ENCODE measurements at regions not wholly inside any gene's neighbourhood (a gene's known extent, or its start where the extent isn't known, plus 50 kb on each side); places are given as distances from the start of the nearest gene placed in this dataset.

- ATAC-seq (no peak), FAIRE-seq (no peak)
Measured at GRCh38 chr12:18983854-18984253, 145.7 kb upstream of the PLEKHA5 start.

More at GRCh38 chr12:18983854-18984253, 145.7 kb upstream of the PLEKHA5 start:
- no peaks in the 10 kb centered on the region for H3K9me3 ChIP-seq (replicated peaks; ENCODE audit: control insufficient read depth, insufficient read depth, low read depth, low read length)
- H3K9me1 ChIP-seq (ENCODE audit: control insufficient read depth, insufficient read depth, low read length) = no peaks in the 10 kb centered on the region
- H3K4me2 ChIP-seq (ENCODE audit: insufficient read depth, low read length) = no peak overlapping the region
- no peaks in the 10 kb centered on the region for H4K20me1 ChIP-seq (replicated peaks; ENCODE audit: control insufficient read depth, insufficient read depth, low read length)
- H3K27me3 ChIP-seq (ENCODE audit: control insufficient read depth in 2 of 2, insufficient read depth in 2 of 2, low read length in 2 of 2) = no peaks in the 10 kb centered on the region
- intact Hi-C loops (cut with micrococcal nuclease) (no loop called here), in situ Hi-C loops (cut with MboI) (no loop called here)
- no peak overlapping the region for H2AFZ ChIP-seq (ENCODE audit: low read depth, low read length)
- no peak overlapping the region for H3K9ac ChIP-seq (ENCODE audit: insufficient read depth in 1 of 2, low read depth in 2 of 2, low read length in 2 of 2)
- TF ChIP-seq NCOA1 (IDR thresholded peaks at IDR 0.05; ENCODE audit: low read depth) = no peak
- TF ChIP-seq CBFB (CRISPR knock-in tag; IDR thresholded peaks at IDR 0.05) = no peak
- no peak for TF ChIP-seq CBX3 (IDR thresholded peaks at IDR 0.05; ENCODE audit: borderline replicate concordance in 1 of 2, low read length in 2 of 2)
- no peak for TF ChIP-seq SRSF7 (optimal IDR thresholded peaks at IDR 0.05; ENCODE audit: low read depth, low read length)
- TF ChIP-seq ZNF592 (IDR thresholded peaks at IDR 0.05) = no peak
- TF ChIP-seq POLR2AphosphoS2 (IDR thresholded peaks at IDR 0.05; ENCODE audit: low read length) = no peak
- TF ChIP-seq ZBTB8A (IDR thresholded peaks at IDR 0.05; ENCODE audit: partially characterized antibody) = no peak
- TF ChIP-seq FOXK1 (CRISPR knock-in tag; IDR thresholded peaks at IDR 0.05; ENCODE audit: borderline replicate concordance) = no peak
- TF ChIP-seq STAT5B (CRISPR knock-in tag; IDR thresholded peaks at IDR 0.05) = no peak
- no peak for TF ChIP-seq ZNF24 (IDR thresholded peaks at IDR 0.05)
- TF ChIP-seq SREBF2 (CRISPR knock-in tag; IDR thresholded peaks at IDR 0.05) = no peak
- TF ChIP-seq TAF7 (tag; IDR thresholded peaks at IDR 0.05) = no peak
- no peak for TF ChIP-seq ELF4 (CRISPR knock-in tag; IDR thresholded peaks at IDR 0.05)
- no peak for TF ChIP-seq MTA1 (IDR thresholded peaks at IDR 0.05; ENCODE audit: borderline replicate concordance)
- CTCF ChIA-PET (ENCODE audit: low intra/inter-chr PET ratio) = no interaction called here
- H3K79me2 ChIP-seq (ENCODE audit: control insufficient read depth, insufficient read depth, low read length) = no peaks in the 10 kb centered on the region
- no peak overlapping the region for H3K27ac ChIP-seq (ENCODE audit: extremely low read depth, low read depth, low read length)
- no peak for DNase-seq (ENCODE audit: extremely low read depth in 1 of 4, low spot score in 3 of 4)
- no TSS peak for BruUV-seq (replicated peaks)
- H3K4me1 ChIP-seq (replicated peaks in 1 of 2; ENCODE audit: control insufficient read depth in 2 of 2, insufficient read depth in 2 of 2, low read length in 2 of 2) = no peaks in the 10 kb centered on the region; a peak in 1 of 5 replicates
- no peak overlapping the region for H3K4me3 ChIP-seq
- WGBS (ENCODE audit: insufficient coverage, low coverage, missing lambda C conversion rate) = 0% methylated on average over 1 of the region's 3 CpGs
- no peaks in the 10 kb centered on the region for H3K36me3 ChIP-seq (ENCODE audit: control insufficient read depth, insufficient read depth, low read length)
- POLR2A ChIA-PET = no interaction called here

Measured in K562 (cell line).